HEK293 (cell line): ENCODE measurements at regions not wholly inside any gene's neighbourhood (a gene's known extent, or its start where the extent isn't known, plus 50 kb on each side); places are given as distances from the start of the nearest gene placed in this dataset.
"Not testable (repeated sequence)": the region's sequence is repeated elsewhere in the genome, so short reads cannot be mapped to it uniquely, and the experiment has no call there.

ENCODE experiments used
- CTCF ChIA-PET: fragments of 350-600 bp; formaldehyde crosslinking; extraction: SDS; loops from one replicate; lab custom pipeline; 2021; ENCODE audit warnings: antibody characterized with exemption; lab: Yijun Ruan, JAX
- POLR2A ChIA-PET: fragments of 300-600 bp; formaldehyde crosslinking; extraction: SDS; loops from one replicate; lab custom pipeline; 2020; ENCODE audit warnings: antibody characterized with exemption, inconsistent platforms; lab: Yijun Ruan, JAX
- H3K27ac ChIP-seq: fragments of 200-500 bp; sonication (Bioruptor generic); 2 replicates; pipeline ENCODE4 v1.5.1; 2014; ENCODE audit warnings: low read depth, low read length, control low read depth, inconsistent platforms; ENCODE audit errors: extremely low read depth
- H3K36me3 ChIP-seq, 2 experiments: fragments of 200-500 bp in 1 of 2; sonication (Bioruptor generic) in 1 of 2; 1 replicate in 1 of 2; 2 replicates in 1 of 2; pipeline ENCODE4 v1.5.1; 2014 to 2017; ENCODE audit warnings: inconsistent platforms in 2 of 2, low read length in 2 of 2; ENCODE audit not compliant: control insufficient read depth in 2 of 2, insufficient read depth in 1 of 2
- H3K4me1 ChIP-seq: fragments of 200-500 bp; sonication (Bioruptor generic); 2 replicates; pipeline ENCODE4 v1.5.1; 2014; ENCODE audit warnings: mild to moderate bottlenecking, low read length, inconsistent platforms; ENCODE audit not compliant: control insufficient read depth, insufficient read depth
- H3K4me3 ChIP-seq: 2 replicates; pipeline ENCODE4 v1.5.1; 2011; ENCODE audit warnings: low read depth, mild to moderate bottlenecking, control low read depth, low read length, moderate library complexity
- H3K9me3 ChIP-seq: fragments of 200-500 bp; sonication (Bioruptor generic); 2 replicates; pipeline ENCODE4 v1.5.1; 2014; ENCODE audit warnings: low read depth, low read length, inconsistent platforms; ENCODE audit not compliant: control insufficient read depth, insufficient read depth
- GLIS2 ChIP-seq: fragments of 450-650 bp; formaldehyde crosslinking; IDR thresholded peaks from 2 replicates; pipeline ENCODE4 v1.5.1; 2016; ENCODE audit warnings: missing biosample characterization, missing genetic modification characterization
- OSR2 ChIP-seq: fragments of 450-650 bp; formaldehyde crosslinking; IDR thresholded peaks from 2 replicates; pipeline ENCODE4 v1.5.1; 2016; ENCODE audit warnings: missing biosample characterization, missing genetic modification characterization
- PRDM1 ChIP-seq: fragments of 450-650 bp; formaldehyde crosslinking; IDR thresholded peaks from 2 replicates; pipeline ENCODE4; 2016; ENCODE audit warnings: missing biosample characterization, missing genetic modification characterization
- SETDB1 ChIP-seq: IDR thresholded peaks from one replicate; pipeline ENCODE4 v1.6.1; 2017; ENCODE audit warnings: mild to moderate bottlenecking, low read length, moderate library complexity, mixed read lengths; ENCODE audit not compliant: insufficient read length
- ZFP3 ChIP-seq: fragments of 450-650 bp; formaldehyde crosslinking; IDR thresholded peaks from 2 replicates; pipeline ENCODE4 v1.5.1; 2016; ENCODE audit warnings: low read depth, missing biosample characterization, missing genetic modification characterization
- ZNF138 ChIP-seq: fragments of 450-650 bp; formaldehyde crosslinking; IDR thresholded peaks from 2 replicates; pipeline ENCODE4 v1.5.1; 2016; ENCODE audit warnings: missing biosample characterization, missing genetic modification characterization, borderline replicate concordance
- ZNF175 ChIP-seq: fragments of 450-650 bp; formaldehyde crosslinking; IDR thresholded peaks from 2 replicates; pipeline ENCODE4 v1.5.1; 2016; ENCODE audit warnings: missing biosample characterization, missing genetic modification characterization
- ZNF211 ChIP-seq: fragments of 450-650 bp; formaldehyde crosslinking; IDR thresholded peaks from 2 replicates; pipeline ENCODE4 v1.5.1; 2016; ENCODE audit warnings: low read depth, missing biosample characterization, missing genetic modification characterization
- ZNF239 ChIP-seq: fragments of 450-650 bp; formaldehyde crosslinking; IDR thresholded peaks from 2 replicates; pipeline ENCODE4 v1.5.1; 2016; ENCODE audit warnings: missing biosample characterization, missing genetic modification characterization
- ZNF341 ChIP-seq: fragments of 450-650 bp; formaldehyde crosslinking; IDR thresholded peaks from 2 replicates; pipeline ENCODE4; 2016; ENCODE audit warnings: low read depth, missing biosample characterization, missing genetic modification characterization
- ZNF354C ChIP-seq: fragments of 450-650 bp; formaldehyde crosslinking; IDR thresholded peaks from 2 replicates; pipeline ENCODE4 v1.5.1; 2016; ENCODE audit warnings: missing biosample characterization, missing genetic modification characterization, low read depth, borderline replicate concordance
- ZNF521 ChIP-seq: fragments of 450-650 bp; formaldehyde crosslinking; IDR thresholded peaks from 2 replicates; pipeline ENCODE4 v1.5.1; 2017; ENCODE audit warnings: missing biosample characterization, mild to moderate bottlenecking, missing genetic modification characterization
- ZNF571 ChIP-seq: fragments of 450-650 bp; formaldehyde crosslinking; IDR thresholded peaks from 2 replicates; pipeline ENCODE4 v1.5.0; 2017; ENCODE audit warnings: missing biosample characterization, missing genetic modification characterization
- ZNF596 ChIP-seq: fragments of 450-650 bp; IDR thresholded peaks from 2 replicates; pipeline ENCODE4 v1.5.0; 2018; ENCODE audit warnings: missing biosample characterization, mild to moderate bottlenecking, missing genetic modification characterization, moderate library complexity
- ZNF610 ChIP-seq: fragments of 450-650 bp; formaldehyde crosslinking; IDR thresholded peaks from 2 replicates; pipeline ENCODE4 v1.5.1; 2016; ENCODE audit warnings: missing biosample characterization, missing genetic modification characterization, borderline replicate concordance
- ZNF777 ChIP-seq: fragments of 450-650 bp; formaldehyde crosslinking; IDR thresholded peaks from 2 replicates; pipeline ENCODE4 v1.5.1; 2017; ENCODE audit warnings: missing biosample characterization, missing genetic modification characterization, borderline replicate concordance
- TF ChIP-seq, protein P1 (sequence below): fragments of 450-650 bp; formaldehyde crosslinking; IDR thresholded peaks from 2 replicates; pipeline ENCODE4 v1.5.1; 2017; ENCODE audit warnings: missing biosample characterization, missing genetic modification characterization
- TF ChIP-seq, protein P2 (sequence below): fragments of 450-650 bp; formaldehyde crosslinking; IDR thresholded peaks from 2 replicates; pipeline ENCODE4 v1.5.1; 2016; ENCODE audit warnings: missing biosample characterization, missing genetic modification characterization
- TF ChIP-seq, protein P3 (sequence below): fragments of 450-650 bp; formaldehyde crosslinking; IDR thresholded peaks from 2 replicates; pipeline ENCODE4 v1.5.0; 2017; ENCODE audit warnings: missing biosample characterization, missing genetic modification characterization, borderline replicate concordance
- TF ChIP-seq, protein P4 (sequence below): fragments of 450-650 bp; formaldehyde crosslinking; IDR thresholded peaks from 2 replicates; pipeline ENCODE4 v1.5.1; 2016; ENCODE audit warnings: missing biosample characterization, missing genetic modification characterization, low read depth

GRCh38 chr4:66929748-66930147, 615.6 kb downstream of the CENPC start:
- ChIA-PET POLR2A (no interaction called here), CTCF (no interaction called here)
- Histone ChIP-seq H3K9me3 (no peaks in the 10 kb centered on the region), H3K36me3 (no peaks in the 10 kb centered on the region), H3K4me1 (no peaks in the 10 kb centered on the region), H3K27ac (no peak overlapping the region), H3K4me3 (no peak overlapping the region)
- TF ChIP-seq ZNF138 (tag by site-specific recombination) (no peak), ZNF521 (tag by site-specific recombination) (no peak), ZNF239 (tag by site-specific recombination) (no peak), ZNF211 (no peak), ZNF596 (no peak), ZFP3 (tag by site-specific recombination) (no peak), ZNF175 (tag by site-specific recombination) (no peak), ZNF571 (tag by site-specific recombination) (no peak), GLIS2 (tag by site-specific recombination) (no peak), PRDM1 (tag by site-specific recombination) (no peak), ZNF341 (no peak), SETDB1 (no peak), OSR2 (tag by site-specific recombination) (no peak), ZNF354C (tag by site-specific recombination) (no peak), ZNF610 (no peak), ZNF777 (tag by site-specific recombination) (no peak)
- TF ChIP-seq, protein P1, sequence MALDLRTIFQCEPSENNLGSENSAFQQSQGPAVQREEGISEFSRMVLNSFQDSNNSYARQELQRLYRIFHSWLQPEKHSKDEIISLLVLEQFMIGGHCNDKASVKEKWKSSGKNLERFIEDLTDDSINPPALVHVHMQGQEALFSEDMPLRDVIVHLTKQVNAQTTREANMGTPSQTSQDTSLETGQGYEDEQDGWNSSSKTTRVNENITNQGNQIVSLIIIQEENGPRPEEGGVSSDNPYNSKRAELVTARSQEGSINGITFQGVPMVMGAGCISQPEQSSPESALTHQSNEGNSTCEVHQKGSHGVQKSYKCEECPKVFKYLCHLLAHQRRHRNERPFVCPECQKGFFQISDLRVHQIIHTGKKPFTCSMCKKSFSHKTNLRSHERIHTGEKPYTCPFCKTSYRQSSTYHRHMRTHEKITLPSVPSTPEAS (tag by site-specific recombination), result no peak
- TF ChIP-seq, protein P2, sequence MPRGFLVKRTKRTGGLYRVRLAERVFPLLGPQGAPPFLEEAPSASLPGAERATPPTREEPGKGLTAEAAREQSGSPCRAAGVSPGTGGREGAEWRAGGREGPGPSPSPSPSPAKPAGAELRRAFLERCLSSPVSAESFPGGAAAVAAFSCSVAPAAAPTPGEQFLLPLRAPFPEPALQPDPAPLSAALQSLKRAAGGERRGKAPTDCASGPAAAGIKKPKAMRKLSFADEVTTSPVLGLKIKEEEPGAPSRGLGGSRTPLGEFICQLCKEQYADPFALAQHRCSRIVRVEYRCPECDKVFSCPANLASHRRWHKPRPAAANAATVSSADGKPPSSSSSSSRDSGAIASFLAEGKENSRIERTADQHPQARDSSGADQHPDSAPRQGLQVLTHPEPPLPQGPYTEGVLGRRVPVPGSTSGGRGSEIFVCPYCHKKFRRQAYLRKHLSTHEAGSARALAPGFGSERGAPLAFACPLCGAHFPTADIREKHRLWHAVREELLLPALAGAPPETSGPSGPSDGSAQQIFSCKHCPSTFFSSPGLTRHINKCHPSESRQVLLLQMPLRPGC (tag by site-specific recombination), result no peak
- TF ChIP-seq, protein P3, sequence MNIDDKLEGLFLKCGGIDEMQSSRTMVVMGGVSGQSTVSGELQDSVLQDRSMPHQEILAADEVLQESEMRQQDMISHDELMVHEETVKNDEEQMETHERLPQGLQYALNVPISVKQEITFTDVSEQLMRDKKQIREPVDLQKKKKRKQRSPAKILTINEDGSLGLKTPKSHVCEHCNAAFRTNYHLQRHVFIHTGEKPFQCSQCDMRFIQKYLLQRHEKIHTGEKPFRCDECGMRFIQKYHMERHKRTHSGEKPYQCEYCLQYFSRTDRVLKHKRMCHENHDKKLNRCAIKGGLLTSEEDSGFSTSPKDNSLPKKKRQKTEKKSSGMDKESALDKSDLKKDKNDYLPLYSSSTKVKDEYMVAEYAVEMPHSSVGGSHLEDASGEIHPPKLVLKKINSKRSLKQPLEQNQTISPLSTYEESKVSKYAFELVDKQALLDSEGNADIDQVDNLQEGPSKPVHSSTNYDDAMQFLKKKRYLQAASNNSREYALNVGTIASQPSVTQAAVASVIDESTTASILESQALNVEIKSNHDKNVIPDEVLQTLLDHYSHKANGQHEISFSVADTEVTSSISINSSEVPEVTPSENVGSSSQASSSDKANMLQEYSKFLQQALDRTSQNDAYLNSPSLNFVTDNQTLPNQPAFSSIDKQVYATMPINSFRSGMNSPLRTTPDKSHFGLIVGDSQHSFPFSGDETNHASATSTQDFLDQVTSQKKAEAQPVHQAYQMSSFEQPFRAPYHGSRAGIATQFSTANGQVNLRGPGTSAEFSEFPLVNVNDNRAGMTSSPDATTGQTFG, result no peak
- TF ChIP-seq, protein P4, sequence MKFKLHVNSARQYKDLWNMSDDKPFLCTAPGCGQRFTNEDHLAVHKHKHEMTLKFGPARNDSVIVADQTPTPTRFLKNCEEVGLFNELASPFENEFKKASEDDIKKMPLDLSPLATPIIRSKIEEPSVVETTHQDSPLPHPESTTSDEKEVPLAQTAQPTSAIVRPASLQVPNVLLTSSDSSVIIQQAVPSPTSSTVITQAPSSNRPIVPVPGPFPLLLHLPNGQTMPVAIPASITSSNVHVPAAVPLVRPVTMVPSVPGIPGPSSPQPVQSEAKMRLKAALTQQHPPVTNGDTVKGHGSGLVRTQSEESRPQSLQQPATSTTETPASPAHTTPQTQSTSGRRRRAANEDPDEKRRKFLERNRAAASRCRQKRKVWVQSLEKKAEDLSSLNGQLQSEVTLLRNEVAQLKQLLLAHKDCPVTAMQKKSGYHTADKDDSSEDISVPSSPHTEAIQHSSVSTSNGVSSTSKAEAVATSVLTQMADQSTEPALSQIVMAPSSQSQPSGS (tag by site-specific recombination), result no peak

GRCh38 chr4:66928881-66929280, 616.4 kb downstream of the CENPC start:
- H3K27ac ChIP-seq, CTCF ChIA-PET, H3K4me1 ChIP-seq, H3K4me3 ChIP-seq, H3K9me3 ChIP-seq, POLR2A ChIA-PET, H3K36me3 ChIP-seq: not testable (repeated sequence)
